SKM-1 (cell line): ENCODE measurements at regions not wholly inside any gene's neighbourhood (a gene's known extent, or its start where the extent isn't known, plus 50 kb on each side); places are given as distances from the start of the nearest gene placed in this dataset.

ENCODE experiments used
- DNase-seq: peaks from one replicate; lab custom pipeline; 2025; ENCODE audit not compliant: unreplicated experiment; lab: John Stamatoyannopoulos, UW

DNA sequence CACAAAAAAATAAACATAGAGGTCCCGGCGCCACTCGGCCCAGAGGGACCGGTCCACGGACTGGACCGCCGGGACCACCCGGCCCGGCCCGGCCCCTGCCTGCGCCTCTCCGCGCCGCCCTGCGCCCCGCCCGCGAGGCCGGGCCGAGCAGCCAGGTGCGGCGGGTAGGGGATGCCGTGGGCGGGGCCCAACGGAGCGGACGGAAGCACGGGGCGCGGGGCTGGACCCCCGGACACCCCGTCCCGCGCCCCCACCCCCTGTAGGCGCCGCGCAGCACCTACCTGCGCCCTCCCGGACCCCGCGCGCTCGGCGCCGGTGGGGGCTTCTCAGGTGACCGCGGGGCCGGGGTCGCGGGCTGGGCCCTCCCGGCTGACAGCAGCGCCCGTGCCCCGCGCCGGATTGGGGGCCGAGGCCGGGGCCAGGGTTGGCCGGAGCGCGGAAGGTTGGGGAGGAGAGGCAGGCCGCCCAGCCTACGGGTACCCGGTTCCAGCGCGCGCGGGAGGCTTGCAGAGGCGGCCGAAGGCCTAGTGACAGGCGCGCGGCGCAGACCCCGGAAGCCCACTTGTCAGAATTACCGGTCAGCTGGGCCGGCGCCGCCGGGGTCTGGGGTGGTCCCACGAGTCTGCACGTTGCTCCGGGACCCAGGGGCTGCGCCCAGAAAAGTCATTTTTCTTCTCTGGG lies 351.9 kb upstream of the CAMK1G start:
- no peak for DNase-seq

DNA sequence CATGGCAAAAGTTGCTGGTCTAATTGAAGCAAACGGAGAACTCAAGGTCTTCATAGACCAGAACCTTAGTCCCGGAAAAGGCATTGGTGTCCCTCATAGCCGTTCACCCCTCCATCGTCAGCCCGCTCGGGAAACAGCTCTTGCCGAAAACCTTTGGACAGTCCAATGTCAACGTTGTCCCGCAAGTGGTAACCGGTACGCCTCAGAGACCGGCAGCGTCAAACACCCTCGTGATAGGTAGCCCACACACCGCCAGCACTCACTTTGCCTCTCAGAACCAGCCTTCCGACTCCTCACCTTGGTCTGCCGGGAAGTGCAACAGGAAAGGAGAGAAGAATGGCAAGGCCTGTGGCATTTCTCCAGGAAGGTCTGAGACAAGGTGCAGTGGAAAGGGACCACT lies 351.3 kb upstream of the CAMK1G start:
- no peak for DNase-seq

DNA sequence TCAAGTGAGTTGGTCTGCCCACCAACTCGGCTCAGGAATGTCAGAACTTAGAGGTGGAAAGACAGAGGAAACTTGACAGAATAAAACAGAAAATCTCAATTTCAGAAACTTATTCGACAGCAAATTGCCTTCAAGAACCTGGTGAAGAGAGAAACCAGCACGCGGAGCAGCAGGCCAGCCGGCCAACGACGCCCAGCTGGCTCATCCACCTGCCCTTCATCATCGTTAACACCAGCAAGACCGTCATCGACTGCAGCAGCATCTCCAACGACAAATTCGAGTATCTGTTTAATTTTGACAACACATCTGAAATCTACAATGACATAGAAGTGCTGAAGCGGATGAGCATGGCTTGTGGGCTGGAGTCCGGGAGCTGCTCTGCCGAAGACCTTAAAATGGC lies 350.8 kb upstream of the CAMK1G start:
- DNase-seq, result no peak

- DNase-seq, result no peak
Observed at GRCh38 chr1:209235166-209235565, 348.3 kb upstream of the CAMK1G start.

DNA sequence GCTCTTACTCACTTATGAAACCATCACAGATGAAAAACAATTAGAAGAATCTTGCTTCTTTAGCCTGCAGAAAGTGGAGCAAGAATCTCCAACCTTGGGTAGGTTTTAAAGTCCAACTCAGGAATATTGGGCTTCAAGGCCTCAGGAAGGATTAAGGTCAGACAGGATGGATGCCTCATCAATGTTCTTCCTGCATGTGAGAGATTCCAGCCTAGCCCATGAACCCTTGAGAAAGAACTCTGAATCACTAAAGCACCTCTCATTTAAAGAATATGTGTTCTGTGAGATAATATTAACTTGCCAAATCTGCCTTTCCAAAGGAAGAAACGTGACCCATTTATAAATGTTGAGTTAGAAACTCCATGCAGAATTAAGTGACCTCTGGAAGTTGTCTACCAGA lies 345.2 kb upstream of the CAMK1G start:
- DNase-seq, result no peak

- DNase-seq, result no peak
Observed at GRCh38 chr1:209240351-209240750, 343.2 kb upstream of the CAMK1G start.

GRCh38 chr1:209241487-209241886 lies 342.0 kb upstream of the CAMK1G start:
- DNase-seq, result no peak

DNA sequence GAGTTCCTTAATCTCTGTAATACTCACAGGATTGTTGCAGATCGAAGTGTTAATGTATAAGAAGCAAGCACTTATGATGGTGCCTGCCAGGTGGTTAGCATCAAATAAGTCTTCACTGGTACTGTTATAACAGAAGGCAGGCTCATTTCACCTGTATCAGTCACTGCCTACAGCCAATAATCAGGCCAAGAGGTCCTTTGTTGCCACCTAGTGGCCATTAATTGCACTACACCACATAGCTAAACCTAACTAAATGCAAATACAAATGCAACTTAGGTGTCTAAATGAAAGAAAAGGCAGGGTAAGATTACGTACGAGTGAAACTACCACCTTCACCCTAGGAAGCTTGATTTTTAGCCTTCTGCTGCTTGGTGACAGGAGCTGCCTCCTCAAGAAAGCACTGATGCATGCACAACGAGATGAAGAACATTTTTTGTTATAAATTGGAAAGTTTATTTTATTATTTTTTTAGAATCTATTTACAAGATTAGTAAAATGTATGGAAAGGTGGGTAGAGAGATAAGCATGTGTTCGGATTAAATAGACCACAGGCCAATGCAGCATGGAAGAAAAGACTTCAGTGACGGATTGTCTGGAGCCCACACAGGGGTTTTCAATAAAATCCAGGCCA lies 334.8 kb upstream of the CAMK1G start:
- peak; percentile 40 for DNase-seq

GRCh38 chr1:209249280-209249670 lies 334.2 kb upstream of the CAMK1G start:
- DNase-seq, result no peak

DNA sequence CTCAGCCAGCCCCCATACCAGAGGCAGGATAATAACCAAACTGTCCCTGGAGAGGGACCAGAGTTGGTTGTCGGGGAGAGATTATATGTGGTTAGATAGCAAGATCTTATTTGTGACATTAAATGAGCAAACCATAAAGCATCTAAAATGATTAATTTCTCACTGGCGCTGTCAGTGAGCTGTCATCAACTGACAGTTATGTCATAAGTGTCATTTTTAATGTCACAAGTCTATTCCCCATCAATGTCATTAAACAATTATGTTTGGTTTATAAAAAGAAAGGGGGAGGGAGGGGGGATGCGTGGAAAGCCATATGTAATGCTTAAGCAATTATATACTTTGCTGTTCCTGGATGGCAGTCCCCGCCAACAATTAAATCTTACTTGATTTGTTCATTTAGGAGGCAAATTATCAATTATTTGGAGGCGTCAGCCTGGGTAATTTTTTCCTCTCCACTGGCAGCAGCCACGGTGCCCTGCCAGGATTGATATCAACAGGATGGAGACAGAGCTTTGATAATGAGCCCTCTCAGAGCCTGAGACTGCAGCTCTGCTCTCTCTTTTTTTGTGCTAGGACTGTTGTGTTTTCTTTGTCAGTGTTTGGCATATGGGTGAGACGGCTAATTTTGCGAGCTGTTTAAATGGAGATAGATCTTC lies 333.6 kb upstream of the CAMK1G start:
- DNase-seq, result no peak

DNA sequence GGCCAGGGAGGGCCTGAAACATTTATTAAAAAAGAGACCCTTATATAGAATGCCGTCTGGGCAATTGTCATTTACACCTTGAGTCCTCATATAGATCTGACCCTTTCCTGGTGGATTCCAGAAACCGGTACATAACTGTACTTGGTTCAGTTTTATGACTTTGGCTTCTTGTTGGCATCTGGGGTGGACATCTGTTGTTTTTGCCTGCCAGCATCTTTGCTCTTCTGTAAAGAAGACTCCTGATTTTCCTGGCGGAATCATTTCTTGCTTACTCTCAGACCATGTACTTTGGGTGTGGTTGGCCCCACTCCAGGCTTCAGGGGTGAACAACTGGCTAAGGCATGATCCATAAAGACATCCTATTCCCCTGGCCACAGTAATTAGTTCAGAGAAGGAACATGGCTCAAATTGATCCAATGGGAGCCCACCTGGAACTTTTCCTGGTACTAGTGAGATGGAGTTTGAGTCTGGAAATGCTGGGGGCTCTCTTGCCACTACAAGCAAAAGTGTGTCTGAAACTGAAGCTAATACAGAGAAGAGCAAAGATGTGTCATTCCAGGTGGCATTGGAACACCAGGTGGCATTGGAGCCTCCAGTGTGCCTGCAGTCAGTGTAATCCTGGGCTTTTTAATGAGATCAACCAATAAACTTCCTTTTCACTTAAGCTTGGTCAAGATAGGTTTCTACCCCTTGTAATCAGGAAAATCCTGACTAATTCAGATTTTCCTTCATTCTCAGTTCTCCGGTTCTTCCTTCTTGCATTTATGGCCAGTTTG lies 332.5 kb upstream of the CAMK1G start:
- no peak for DNase-seq

- DNase-seq, result no peak
Observed at GRCh38 chr1:209256766-209257350, 326.7 kb upstream of the CAMK1G start.

- no peak for DNase-seq
Observed at GRCh38 chr1:209257454-209257853, 326.1 kb upstream of the CAMK1G start.

GRCh38 chr1:209260136-209260535 lies 323.4 kb upstream of the CAMK1G start:
- DNase-seq, result no peak

GRCh38 chr1:209262631-209263030 lies 320.9 kb upstream of the CAMK1G start:
- no peak for DNase-seq

- DNase-seq, result no peak
Observed at GRCh38 chr1:209265301-209265700, 318.2 kb upstream of the CAMK1G start.

- no peak for DNase-seq
Observed at GRCh38 chr1:209266590-209267205, 316.8 kb upstream of the CAMK1G start.

DNA sequence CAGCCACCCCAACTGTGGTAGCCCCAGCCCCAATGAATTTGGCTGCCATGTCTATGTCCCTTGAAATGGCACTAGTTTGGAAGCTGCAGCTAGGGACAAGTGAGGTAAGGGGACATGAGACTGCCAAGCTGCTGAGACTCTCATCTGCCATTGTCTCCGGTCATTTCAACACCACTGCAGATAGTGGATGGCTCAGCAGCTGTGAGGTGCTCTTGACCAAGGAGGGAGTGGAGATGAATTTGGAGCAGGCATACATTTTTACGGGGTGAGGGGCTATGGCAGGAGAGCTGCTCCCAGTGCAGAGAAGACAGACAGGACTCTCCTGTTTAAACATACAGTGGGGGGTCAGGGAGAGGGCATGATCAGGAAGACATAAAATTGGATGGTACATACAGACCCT lies 315.5 kb upstream of the CAMK1G start:
- DNase-seq, result no peak

GRCh38 chr1:209268479-209268878 lies 315.0 kb upstream of the CAMK1G start:
- DNase-seq, result no peak

DNA sequence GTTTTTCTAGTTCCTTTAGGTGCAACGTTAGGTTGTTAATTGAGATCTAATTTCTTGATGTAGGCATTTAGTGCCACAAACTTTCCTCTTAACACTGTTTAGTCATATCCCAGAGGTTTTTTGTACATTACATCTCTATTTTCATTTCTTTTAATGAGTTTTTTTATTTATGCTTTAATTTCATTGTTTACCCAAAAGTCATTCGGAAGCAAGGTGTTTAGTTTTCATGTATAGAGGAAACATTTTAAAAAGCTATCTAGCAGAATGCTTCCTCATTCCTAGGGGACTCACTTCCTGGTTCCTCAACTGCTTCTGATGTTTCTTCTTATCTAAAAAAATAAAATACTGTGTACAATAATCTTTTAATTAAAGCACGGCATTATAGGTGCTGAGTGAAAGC lies 307.2 kb upstream of the CAMK1G start:
- DNase-seq, result no peak

GRCh38 chr1:209277662-209278061 lies 305.9 kb upstream of the CAMK1G start:
- DNase-seq, result no peak
